NT2/D1 (cell line): ENCODE measurements at regions not wholly inside any gene's neighbourhood (a gene's known extent, or its start where the extent isn't known, plus 50 kb on each side); places are given as distances from the start of the nearest gene placed in this dataset.

Experiments
- SUZ12 ChIP-seq: IDR thresholded peaks from 2 replicates; pipeline ENCODE4 v1.6.1; 2011; ENCODE audit not compliant: insufficient read length, insufficient read depth; ENCODE audit errors: extremely low read depth
- YY1 ChIP-seq: IDR thresholded peaks from 2 replicates; pipeline ENCODE4 v1.6.1; 2011; ENCODE audit not compliant: insufficient read length, insufficient read depth

DNA sequence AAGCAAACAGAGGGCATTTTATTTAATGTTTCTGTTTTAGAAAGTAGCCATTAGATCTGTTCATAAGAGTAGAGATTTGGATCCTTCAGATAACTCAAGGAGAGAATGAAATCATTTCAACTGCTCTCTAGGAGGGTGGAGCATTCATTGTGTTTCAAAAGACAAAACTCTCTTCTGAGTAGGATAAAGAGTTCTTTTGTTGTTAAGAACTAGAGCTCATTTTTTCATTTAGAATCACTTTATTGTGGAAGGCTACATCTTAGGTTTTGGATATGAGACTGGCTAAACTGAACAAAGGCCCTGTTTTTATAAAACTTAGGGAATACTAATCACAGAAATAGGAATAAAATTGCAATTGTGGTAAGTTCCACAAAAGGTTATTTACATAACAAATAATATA, 193.9 kb upstream of the PCDH10 start:
- TF ChIP-seq SUZ12 (no peak), YY1 (no peak)
